Nephron (organoid): ENCODE measurements at regions not wholly inside any gene's neighbourhood (a gene's known extent, or its start where the extent isn't known, plus 50 kb on each side); places are given as distances from the start of the nearest gene placed in this dataset.
A peak's percentile ranks its signal among the peaks of the same experiment; 100 is the strongest.

ENCODE experiments used
- H3K27ac Mint-ChIP-seq, 3 experiments: 2 replicates each; pipeline ENCODE4 v1.8.0; 2020; ENCODE audit warnings: mixed read lengths in 3 of 3, mild to moderate bottlenecking in 2 of 3, moderate library complexity in 1 of 3
- H3K27me3 Mint-ChIP-seq: 2 replicates; pipeline ENCODE4 v1.8.0; 2021; ENCODE audit warnings: low read depth, mild to moderate bottlenecking, moderate library complexity, mixed read lengths
- H3K36me3 Mint-ChIP-seq: 2 replicates; pipeline ENCODE4 v1.8.0; 2020; ENCODE audit warnings: low read depth, mixed read lengths
- H3K4me1 Mint-ChIP-seq: 2 replicates; pipeline ENCODE4 v1.8.0; 2020; ENCODE audit warnings: mixed read lengths
- H3K4me3 Mint-ChIP-seq, 3 experiments: 2 replicates each; pipeline ENCODE4 v1.8.0; 2020; ENCODE audit warnings: mild to moderate bottlenecking in 3 of 3, mixed read lengths in 3 of 3, moderate library complexity in 2 of 3
- H3K9me3 Mint-ChIP-seq: 2 replicates; pipeline ENCODE4 v1.8.0; 2020; ENCODE audit warnings: mixed read lengths
- CTCF ChIP-seq, 3 experiments: fragments of 200-600 bp; sonication (generic); IDR thresholded peaks; one replicate each; pipeline ENCODE4 v1.5.0; 2021; ENCODE audit warnings: antibody characterized with exemption in 3 of 3; ENCODE audit not compliant: unreplicated experiment in 3 of 3

- Mint-ChIP-seq H3K27me3 (no peaks in the 10 kb centered on the region), H3K27ac (peak overlapping the region in 1 of 3 experiments; percentile 2), H3K9me3 (no peaks in the 10 kb centered on the region), H3K4me3 (no peak overlapping the region), H3K4me1 (peaks cover 34% of the 10 kb centered on the region), H3K36me3 (no peaks in the 10 kb centered on the region)
- TF ChIP-seq CTCF (IDR thresholded peaks at IDR 0.05; ENCODE audit: unreplicated experiment in 3 of 3): no peak
Measured at GRCh38 chr2:150643114-150643725, 155.8 kb upstream of the RND3 start.

- H3K27me3 Mint-ChIP-seq: peaks cover 4% of the 10 kb centered on the region
- peak overlapping the region; percentile 74 to 90 (median 80) for H3K27ac Mint-ChIP-seq
- TF ChIP-seq CTCF (IDR thresholded peaks at IDR 0.05; ENCODE audit: unreplicated experiment in 3 of 3): no peak
- peak overlapping the region in 2 of 3 experiments; percentile 3 to 24 for H3K4me3 Mint-ChIP-seq
- peaks cover 29% of the 10 kb centered on the region for H3K4me1 Mint-ChIP-seq
- no peaks in the 10 kb centered on the region for H3K9me3 Mint-ChIP-seq
- H3K36me3 Mint-ChIP-seq: no peaks in the 10 kb centered on the region
Measured at GRCh38 chr2:150640039-150640438, 152.6 kb upstream of the RND3 start.

- Mint-ChIP-seq H3K4me3 (no peak overlapping the region), H3K36me3 (no peaks in the 10 kb centered on the region), H3K9me3 (no peaks in the 10 kb centered on the region), H3K27ac (peak overlapping the region in 2 of 3 experiments; percentile 74 to 90), H3K27me3 (peaks cover 4% of the 10 kb centered on the region), H3K4me1 (peaks cover 23% of the 10 kb centered on the region)
- TF ChIP-seq CTCF (IDR thresholded peaks at IDR 0.05; ENCODE audit: unreplicated experiment in 3 of 3): no peak
Measured at GRCh38 chr2:150639383-150639782, 151.9 kb upstream of the RND3 start.

- no peaks in the 10 kb centered on the region for H3K27me3 Mint-ChIP-seq
- TF ChIP-seq CTCF (IDR thresholded peaks at IDR 0.05; ENCODE audit: unreplicated experiment in 3 of 3): no peak
- H3K4me1 Mint-ChIP-seq: peaks cover 30% of the 10 kb centered on the region
- peak overlapping the region; percentile 59 to 75 (median 67) for H3K27ac Mint-ChIP-seq
- H3K9me3 Mint-ChIP-seq: peaks cover 2% of the 10 kb centered on the region
- H3K4me3 Mint-ChIP-seq: no peak overlapping the region
- no peaks in the 10 kb centered on the region for H3K36me3 Mint-ChIP-seq
Measured at GRCh38 chr2:150631236-150631821, 143.9 kb upstream of the RND3 start.

GRCh38 chr2:150630587-150631235 is 143.2 kb upstream of the RND3 start:
- no peak for TF ChIP-seq CTCF (IDR thresholded peaks at IDR 0.05; ENCODE audit: unreplicated experiment in 3 of 3)
- Mint-ChIP-seq H3K4me1 (peaks cover 30% of the 10 kb centered on the region), H3K27ac (peak overlapping the region; percentile 59 to 75 (median 67)), H3K4me3 (no peak overlapping the region), H3K36me3 (no peaks in the 10 kb centered on the region), H3K9me3 (peaks cover 6% of the 10 kb centered on the region), H3K27me3 (no peaks in the 10 kb centered on the region)
